PFSK-1 (cell line): ENCODE measurements at regions not wholly inside any gene's neighbourhood (a gene's known extent, or its start where the extent isn't known, plus 50 kb on each side); places are given as distances from the start of the nearest gene placed in this dataset.

Source experiments
- POLR2AphosphoS5 ChIP-seq: IDR thresholded peaks from 2 replicates; pipeline ENCODE4 v1.6.1; 2012; ENCODE audit warnings: low read depth, mild to moderate bottlenecking, control low read depth, low read length, moderate library complexity
- REST ChIP-seq, 2 experiments: IDR thresholded peaks; 2 replicates each; pipeline versions ENCODE4 v1.6.1 to v1.8.0; 2011 to 2012; ENCODE audit warnings: low read depth in 2 of 2, low read length in 2 of 2, control low read depth in 1 of 2, inconsistent platforms in 1 of 2, mild to moderate bottlenecking in 1 of 2, moderate library complexity in 1 of 2; ENCODE audit not compliant: insufficient read depth in 1 of 2
- TAF1 ChIP-seq: IDR thresholded peaks from 2 replicates; pipeline ENCODE4 v1.6.1; 2012; ENCODE audit warnings: low read length, control low read depth, borderline replicate concordance; ENCODE audit not compliant: insufficient read depth

GRCh38 chr2:74743039-74743438 is 89.0 kb downstream of the SEMA4F start:
- TF ChIP-seq TAF1 (no peak), REST (IDR thresholded peaks at IDR 0.05; ENCODE audit: insufficient read depth in 1 of 2, low read depth in 2 of 2, low read length in 2 of 2) (no peak), POLR2AphosphoS5 (no peak)
